ENCODE measurements at regions not wholly inside any gene's neighbourhood (a gene's known extent, or its start where the extent isn't known, plus 50 kb on each side); places are given as distances from the start of the nearest gene placed in this dataset.

GRCh38 chr1:187922255-187922654 lies 1093.5 kb downstream of the PLA2G4A start:
- TF ChIP-seq PPARA (CRISPR knock-in tag; IDR thresholded peaks at IDR 0.05; ENCODE audit: borderline replicate concordance) (no peak), SNAI2 (CRISPR knock-in tag; IDR thresholded peaks at IDR 0.05) (no peak), ISL1 (CRISPR knock-in tag; IDR thresholded peaks at IDR 0.05) (no peak)

All from SK-N-SH treated with all-trans-retinoic acid at 6 μM for 48 hours (cell line).